HUES48 (cell line): ENCODE measurements at regions not wholly inside any gene's neighbourhood (a gene's known extent, or its start where the extent isn't known, plus 50 kb on each side); places are given as distances from the start of the nearest gene placed in this dataset.
"Not testable (repeated sequence)": the region's sequence is repeated elsewhere in the genome, so short reads cannot be mapped to it uniquely, and the experiment has no call there.

ENCODE experiments used
- H3K27ac ChIP-seq: one replicate; pipeline ENCODE4 v1.7.0; 2013; ENCODE audit warnings: low read depth, low read length, inconsistent platforms
- H3K27me3 ChIP-seq: 2 replicates; pipeline ENCODE4 v1.6.1; 2013; ENCODE audit warnings: mild to moderate bottlenecking, low read length; ENCODE audit not compliant: control insufficient read depth, insufficient read depth
- H3K36me3 ChIP-seq: 2 replicates; pipeline ENCODE4 v1.6.1; 2013; ENCODE audit warnings: low read length; ENCODE audit not compliant: control insufficient read depth, insufficient read depth
- H3K4me1 ChIP-seq: 2 replicates; pipeline ENCODE4 v1.6.1; 2013; ENCODE audit warnings: mild to moderate bottlenecking, low read length; ENCODE audit not compliant: control insufficient read depth, insufficient read depth
- H3K4me3 ChIP-seq: 2 replicates; pipeline ENCODE4 v1.5.1; 2013; ENCODE audit warnings: mild to moderate bottlenecking, low read depth, low read length
- H3K9ac ChIP-seq: 2 replicates; pipeline ENCODE4 v1.6.1; 2013; ENCODE audit warnings: mild to moderate bottlenecking, low read depth, low read length, moderate library complexity
- H3K9me3 ChIP-seq: 2 replicates; pipeline ENCODE4 v1.6.1; 2013; ENCODE audit warnings: low read length; ENCODE audit not compliant: control insufficient read depth, insufficient read depth

DNA sequence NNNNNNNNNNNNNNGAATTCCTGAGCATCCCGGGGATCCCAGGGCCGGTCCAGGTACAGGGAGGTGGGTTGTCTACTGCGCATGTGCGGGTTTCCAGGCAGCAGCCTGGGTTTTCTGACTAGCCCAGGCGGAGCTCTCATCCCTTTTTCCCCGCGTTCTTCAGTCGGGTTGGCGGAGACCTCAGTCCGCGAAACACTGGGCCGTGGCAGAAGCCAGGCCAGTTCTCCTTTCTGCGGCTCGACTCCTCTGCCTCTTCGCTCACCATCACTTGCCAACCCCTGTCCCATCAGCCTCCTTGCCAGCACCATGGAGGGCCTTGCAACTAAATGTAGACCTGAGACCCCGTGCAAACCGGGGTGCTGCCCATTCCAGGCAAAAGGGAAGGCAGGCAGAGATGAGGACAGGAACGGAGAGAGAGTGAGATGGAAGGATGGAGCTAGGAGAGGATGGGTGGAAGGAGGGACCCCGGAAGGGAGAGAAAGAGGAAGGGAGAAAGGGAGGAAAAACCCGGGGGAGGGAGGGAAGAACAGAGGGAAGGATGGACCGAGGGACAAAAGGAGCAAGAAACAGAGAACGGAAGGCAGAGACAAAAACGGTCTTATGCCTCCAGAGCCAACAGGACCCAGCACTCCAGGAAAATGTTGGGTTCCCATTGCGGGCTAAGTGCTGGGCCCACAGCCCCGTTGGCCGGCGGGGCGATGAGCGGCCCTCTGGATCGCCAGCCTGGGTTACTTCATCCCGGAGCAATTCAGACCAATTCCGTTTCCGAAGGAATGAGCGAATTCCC lies 445.4 kb upstream of the DEFB115 start:
- Histone ChIP-seq H3K36me3 (no peaks in the 10 kb centered on the region), H3K4me1 (no peaks in the 10 kb centered on the region), H3K27ac (no peak overlapping the region), H3K9me3 (peaks cover 46% of the 10 kb centered on the region), H3K27me3 (peaks cover 5% of the 10 kb centered on the region), H3K4me3 (0 out of 2 replicates have a peak overlapping the region, but pooled peaks have one; percentile 30), H3K9ac (no peak overlapping the region)

DNA sequence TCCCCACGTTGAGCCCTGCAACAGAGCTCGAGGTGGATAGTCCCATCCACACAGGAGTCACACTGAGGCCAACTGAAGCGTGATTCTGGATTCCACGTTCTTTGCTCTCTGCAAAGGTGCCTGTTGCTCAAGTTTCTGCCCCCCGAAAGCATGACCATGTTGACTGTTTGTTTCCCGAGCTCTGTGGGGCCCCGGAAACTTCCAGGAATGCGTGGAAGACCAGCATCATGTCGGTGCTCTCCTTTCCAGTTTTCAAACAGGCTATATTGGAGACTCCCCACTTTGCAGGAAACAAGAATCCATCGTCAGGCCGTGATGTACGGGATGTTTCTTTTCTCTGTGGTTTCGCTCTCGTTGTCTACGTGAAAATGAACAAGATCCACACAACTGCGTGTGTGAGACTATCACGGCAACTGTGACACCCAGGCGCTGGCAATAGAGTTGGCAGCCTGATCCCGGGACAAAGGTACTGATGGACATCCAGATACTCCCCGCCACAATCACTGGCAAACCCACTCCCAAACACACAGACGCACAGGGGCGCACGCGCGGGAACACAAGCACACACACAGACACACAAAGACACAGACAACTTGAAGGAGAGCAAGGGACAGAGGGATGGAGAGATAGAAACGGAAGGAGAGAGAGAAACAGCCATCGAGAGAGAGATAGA lies 444.6 kb upstream of the DEFB115 start:
- peaks cover 5% of the 10 kb centered on the region for H3K27me3 ChIP-seq
- no peak overlapping the region for H3K27ac ChIP-seq
- H3K4me1 ChIP-seq: no peaks in the 10 kb centered on the region
- peaks cover 51% of the 10 kb centered on the region for H3K9me3 ChIP-seq
- no peak overlapping the region for H3K9ac ChIP-seq
- no peaks in the 10 kb centered on the region for H3K36me3 ChIP-seq
- no peak overlapping the region for H3K4me3 ChIP-seq

DNA sequence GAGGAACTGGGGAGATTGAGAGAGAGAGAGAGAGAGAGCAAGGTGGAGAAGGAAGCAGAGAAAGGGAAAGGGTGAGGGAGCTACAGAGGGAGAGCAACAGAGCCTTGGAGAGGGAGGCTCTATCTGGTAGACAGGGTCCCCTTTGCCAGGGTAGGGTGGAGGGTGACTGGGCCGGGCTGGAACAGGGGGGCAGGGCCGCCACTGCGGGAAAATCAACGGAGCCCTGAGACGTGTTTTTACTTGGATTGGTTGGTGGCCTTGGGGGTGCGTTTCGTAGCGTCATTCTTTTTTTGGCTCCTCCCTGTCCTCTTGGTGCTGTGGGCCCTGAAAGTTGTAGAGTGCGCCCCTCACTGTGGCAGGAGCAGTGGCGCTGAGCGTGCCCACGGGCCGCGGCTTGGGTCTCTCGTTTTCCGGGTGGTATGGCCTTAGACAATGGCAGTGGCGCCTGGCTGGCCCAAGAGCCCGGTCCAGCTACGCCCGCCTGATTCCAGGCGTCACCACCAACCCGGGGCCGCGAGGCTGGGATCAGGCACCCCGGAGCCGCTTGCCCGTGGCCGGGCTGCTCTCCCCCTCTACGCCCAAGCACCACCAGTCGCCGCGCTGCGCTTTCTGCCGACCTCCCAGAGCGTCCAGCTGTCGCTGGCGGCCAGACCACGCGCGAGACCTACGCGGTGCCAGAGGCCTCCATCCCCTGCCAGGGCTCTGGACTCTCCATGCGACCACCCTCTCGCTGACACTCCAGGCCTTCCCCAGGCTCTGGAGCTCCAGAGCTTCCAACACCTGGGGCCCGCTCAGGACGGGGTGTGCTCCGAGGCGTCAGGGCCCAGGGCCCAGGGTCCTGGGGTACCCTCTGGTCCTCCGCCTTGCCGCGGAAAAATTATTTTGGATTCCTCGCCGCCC lies 443.8 kb upstream of the DEFB115 start:
- not testable (repeated sequence) for H3K27ac ChIP-seq, H3K4me1 ChIP-seq, H3K9ac ChIP-seq, H3K4me3 ChIP-seq, H3K27me3 ChIP-seq, H3K36me3 ChIP-seq
- peaks cover 56% of the 10 kb centered on the region for H3K9me3 ChIP-seq

DNA sequence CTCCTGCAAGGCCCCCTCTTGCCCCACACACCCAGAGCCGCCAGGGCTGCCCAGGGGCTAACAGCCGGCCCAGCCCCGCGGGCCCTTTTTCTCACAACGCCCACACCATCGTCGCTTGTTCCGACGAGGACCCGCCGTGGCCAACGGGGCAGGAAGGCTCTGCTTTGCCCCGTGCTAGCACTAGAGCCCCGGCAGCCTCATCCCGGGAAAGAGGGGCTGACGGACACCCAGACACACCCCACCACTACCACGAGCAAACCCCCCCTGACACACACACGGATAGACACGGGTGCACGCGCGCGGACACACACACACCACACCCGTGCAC lies 443.2 kb upstream of the DEFB115 start:
- H3K9ac ChIP-seq, H3K4me1 ChIP-seq, H3K36me3 ChIP-seq, H3K4me3 ChIP-seq, H3K27me3 ChIP-seq, H3K27ac ChIP-seq: not testable (repeated sequence)
- H3K9me3 ChIP-seq: peaks cover 60% of the 10 kb centered on the region

DNA sequence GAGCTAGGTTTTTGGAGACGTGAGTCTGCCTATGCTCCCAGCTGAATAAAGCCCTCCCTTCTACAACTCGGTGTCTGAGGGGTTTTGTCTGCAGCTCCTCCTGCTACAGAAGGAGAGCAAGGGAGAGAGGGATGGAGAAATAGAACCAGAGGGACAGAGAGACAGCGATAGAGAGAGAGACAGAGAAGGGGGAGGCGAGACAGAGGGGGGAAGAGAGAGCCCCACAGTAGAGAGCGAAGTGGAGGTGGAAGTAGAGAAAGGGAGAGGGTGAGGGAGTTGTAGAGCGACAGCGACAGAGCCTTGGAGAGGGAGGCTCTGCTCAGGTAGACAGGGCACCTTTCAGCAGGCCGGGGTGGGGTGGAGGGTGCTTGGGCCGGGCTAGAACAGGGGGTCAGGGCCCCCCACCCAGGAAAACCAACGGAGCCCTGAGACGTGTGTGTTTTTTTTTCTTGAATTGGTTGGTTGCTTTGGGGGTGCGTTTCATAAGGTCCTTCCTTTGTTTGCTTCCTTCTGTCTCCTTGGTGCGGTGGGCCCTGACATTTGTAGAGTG lies 442.4 kb upstream of the DEFB115 start:
- H3K27ac ChIP-seq, H3K4me1 ChIP-seq, H3K9ac ChIP-seq, H3K4me3 ChIP-seq, H3K27me3 ChIP-seq, H3K36me3 ChIP-seq: not testable (repeated sequence)
- peaks cover 64% of the 10 kb centered on the region for H3K9me3 ChIP-seq

DNA sequence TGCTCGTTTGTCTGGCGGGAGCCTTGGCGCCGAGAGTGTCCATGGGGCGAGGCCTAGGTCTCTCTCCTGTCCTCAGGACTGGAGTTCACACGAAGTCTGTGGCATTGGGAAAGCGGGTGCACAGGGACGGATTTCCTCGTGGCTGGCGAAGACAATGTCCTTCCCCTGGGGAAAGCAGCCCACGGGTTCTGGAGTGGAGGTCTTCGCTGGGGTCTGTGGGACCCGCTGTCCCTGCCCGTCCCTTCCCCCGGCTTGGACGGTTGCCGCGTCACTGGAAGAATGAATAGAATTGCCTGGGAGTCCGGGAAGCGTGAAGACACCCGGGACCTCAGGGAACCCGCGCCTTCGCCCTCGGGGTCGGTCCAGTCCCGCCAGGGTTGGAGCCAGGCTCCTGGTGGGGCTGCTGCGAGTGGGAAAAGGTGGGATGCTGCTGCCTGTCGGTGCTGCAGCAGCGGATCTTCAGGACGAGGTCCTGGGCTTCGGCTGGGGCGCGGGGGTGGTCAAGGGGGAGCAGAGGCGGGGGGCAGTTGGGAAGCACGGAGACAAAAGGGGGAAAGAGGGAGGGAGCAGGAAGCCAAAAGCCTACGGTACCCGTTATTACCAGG lies 441.8 kb upstream of the DEFB115 start:
- Histone ChIP-seq H3K4me1 (no peaks in the 10 kb centered on the region), H3K9ac (no peak overlapping the region), H3K36me3 (no peaks in the 10 kb centered on the region), H3K27ac (no peak overlapping the region), H3K4me3 (no peak overlapping the region), H3K27me3 (peaks cover 5% of the 10 kb centered on the region), H3K9me3 (peaks cover 69% of the 10 kb centered on the region)

DNA sequence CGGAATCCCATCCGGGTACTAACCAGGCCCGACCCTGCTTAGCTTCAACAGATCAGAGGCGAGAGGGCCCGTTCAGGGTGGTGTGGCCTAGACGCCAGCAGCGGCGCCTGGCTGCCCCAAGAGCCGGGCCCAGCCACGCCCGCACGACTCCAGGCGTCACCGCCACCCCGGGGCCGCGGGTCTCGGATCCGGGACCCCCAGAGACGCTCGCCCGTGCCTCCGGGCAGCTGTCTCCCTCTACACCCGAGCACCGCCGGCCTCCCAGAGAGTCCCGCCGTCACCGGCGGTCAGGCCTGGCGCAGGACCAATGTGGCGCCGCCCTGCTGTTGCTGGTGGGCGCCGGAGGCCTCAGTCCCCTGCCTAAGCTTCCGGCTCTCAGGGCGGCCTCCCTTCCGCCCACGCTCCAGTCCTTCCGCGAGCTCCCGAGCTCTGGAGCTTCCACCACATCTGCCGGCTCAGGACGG lies 441.2 kb upstream of the DEFB115 start:
- Histone ChIP-seq H3K27ac (no peak overlapping the region), H3K9ac (no peak overlapping the region), H3K9me3 (peaks cover 73% of the 10 kb centered on the region), H3K27me3 (peaks cover 5% of the 10 kb centered on the region), H3K4me3 (no peak overlapping the region), H3K36me3 (no peaks in the 10 kb centered on the region), H3K4me1 (no peaks in the 10 kb centered on the region)

DNA sequence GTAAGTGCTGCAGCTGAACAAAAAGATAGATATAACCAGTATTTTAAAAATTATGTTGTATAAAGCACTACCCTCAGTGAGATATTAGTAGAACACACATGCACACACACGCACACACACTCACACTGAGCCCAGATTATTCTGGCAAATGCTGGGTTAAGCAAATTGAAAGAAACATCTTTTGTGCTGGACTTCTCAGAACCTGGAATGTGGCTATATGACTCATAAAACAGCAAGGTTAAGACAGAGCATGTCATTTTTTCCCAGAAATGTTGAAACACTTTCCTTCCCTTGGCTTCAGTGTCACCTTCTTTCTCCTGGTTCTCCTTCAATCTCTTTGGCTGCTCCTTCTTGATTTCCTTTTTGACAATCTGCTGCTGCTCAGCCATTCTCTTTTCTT lies 435.8 kb upstream of the DEFB115 start:
- not testable (repeated sequence) for H3K9ac ChIP-seq, H3K4me1 ChIP-seq, H3K4me3 ChIP-seq, H3K27ac ChIP-seq, H3K27me3 ChIP-seq, H3K36me3 ChIP-seq
- H3K9me3 ChIP-seq: peaks cover 69% of the 10 kb centered on the region

DNA sequence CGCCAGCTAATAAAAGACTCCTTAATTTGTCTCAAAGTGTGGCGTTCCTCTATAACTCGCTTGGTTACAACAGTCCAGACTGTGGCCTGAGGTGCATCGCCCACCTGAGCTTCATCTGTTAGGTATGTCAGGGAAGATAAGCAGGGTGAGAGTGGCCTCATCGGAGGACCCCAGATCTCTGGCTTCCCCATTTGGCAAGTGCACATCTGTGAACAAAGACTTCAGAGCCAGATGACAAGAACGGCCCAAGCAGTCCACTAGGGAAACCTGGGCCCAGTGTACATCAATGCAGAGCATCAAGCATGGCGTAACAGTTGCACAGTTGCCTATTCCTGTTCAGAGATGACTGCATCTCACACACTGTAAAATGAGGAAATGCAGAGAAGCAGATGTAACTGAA lies 432.8 kb upstream of the DEFB115 start:
- peaks cover 77% of the 10 kb centered on the region for H3K9me3 ChIP-seq

DNA sequence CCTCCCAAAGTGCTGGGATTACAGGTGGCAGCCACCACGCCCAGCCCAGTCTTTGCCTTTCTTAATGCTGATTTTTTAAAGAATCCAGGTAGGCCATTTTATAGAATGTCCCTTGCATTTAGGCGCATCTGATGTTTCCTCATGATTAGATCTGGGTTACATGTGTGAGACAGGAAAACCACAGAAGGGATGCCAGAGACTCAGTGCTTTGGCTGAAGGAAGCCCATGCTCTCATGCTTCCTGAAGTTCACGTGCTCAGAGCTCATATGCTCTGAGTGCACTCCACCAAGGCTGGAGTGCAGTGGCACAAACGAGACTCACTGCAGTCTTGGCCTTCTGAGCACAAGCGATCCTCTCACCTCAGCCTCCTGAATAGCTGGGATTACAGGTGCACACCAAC lies 411.5 kb upstream of the DEFB115 start:
- not testable (repeated sequence) for H3K27ac ChIP-seq, H3K9ac ChIP-seq, H3K36me3 ChIP-seq, H3K27me3 ChIP-seq, H3K4me1 ChIP-seq, H3K4me3 ChIP-seq
- H3K9me3 ChIP-seq: peaks cover 15% of the 10 kb centered on the region; the same call in 1 of the 2 replicates

More for the DNA sequence above, 432.8 kb upstream of the DEFB115 start:
- not testable (repeated sequence) for H3K36me3 ChIP-seq, H3K9ac ChIP-seq, H3K27me3 ChIP-seq, H3K4me1 ChIP-seq, H3K27ac ChIP-seq, H3K4me3 ChIP-seq
